Activated B cell treated with CpG ODN at 0.5 μM for 24 hours (primary cell): ENCODE measurements at regions not wholly inside any gene's neighbourhood (a gene's known extent, or its start where the extent isn't known, plus 50 kb on each side); places are given as distances from the start of the nearest gene placed in this dataset.
A peak's percentile ranks its signal among the peaks of the same experiment; 100 is the strongest.

Experiments used
- ATAC-seq: fragments of 200-7000 bp; cut with Tn5 transposase; one replicate; pipeline ENCODE4 v1.10.0; 2021; ENCODE audit warnings: low read depth, mild to moderate bottlenecking, moderate library complexity
- CTCF ChIA-PET: fragments of 350-600 bp; sonication (Branson Sonifier 250); formaldehyde crosslinking; loops from one replicate; lab custom pipeline; 2021; ENCODE audit warnings: antibody characterized with exemption; lab: Charles Lee
- POLR2A ChIA-PET: fragments of 350-600 bp; sonication (Branson Sonifier 250); formaldehyde crosslinking; loops from one replicate; lab custom pipeline; 2021; ENCODE audit warnings: antibody characterized with exemption; lab: Charles Lee
- DNase-seq: peaks from one replicate; pipeline ENCODE4 v3.0.0; 2022
- H3K27ac Mint-ChIP-seq: one replicate; pipeline ENCODE4 v1.8.0; 2020; ENCODE audit warnings: mixed read lengths
- H3K27me3 Mint-ChIP-seq: one replicate; pipeline ENCODE4 v1.8.0; 2021; ENCODE audit warnings: mixed read lengths
- H3K36me3 Mint-ChIP-seq: one replicate; pipeline ENCODE4 v1.8.0; 2021; ENCODE audit warnings: low read depth, mixed read lengths
- H3K4me1 Mint-ChIP-seq: one replicate; pipeline ENCODE4 v1.8.0; 2021; ENCODE audit warnings: mixed read lengths
- H3K4me3 Mint-ChIP-seq: one replicate; pipeline ENCODE4 v1.8.0; 2020; ENCODE audit warnings: mild to moderate bottlenecking, mixed read lengths
- H3K9me3 Mint-ChIP-seq: one replicate; pipeline ENCODE4 v1.8.0; 2020; ENCODE audit warnings: mixed read lengths
- CTCF ChIP-seq: fragments of 200-600 bp; IDR thresholded peaks from one replicate; pipeline ENCODE4 v1.8.0; 2022; ENCODE audit warnings: antibody characterized with exemption, mild to moderate bottlenecking
- intact Hi-C: fragments of 100-400 bp; cut with micrococcal nuclease; formaldehyde crosslinking; loops from one replicate; pipeline ENCODE4 v1.15.1; 2024

GRCh38 chr15:70509731-70510143 is 253.6 kb downstream of the UACA start:
- intact Hi-C loops, result no loop called here
- Mint-ChIP-seq H3K27ac (no peak overlapping the region), H3K36me3 (peaks cover 5% of the 10 kb centered on the region), H3K4me3 (no peak overlapping the region), H3K27me3 (no peaks in the 10 kb centered on the region), H3K9me3 (peaks cover 20% of the 10 kb centered on the region), H3K4me1 (peaks cover 57% of the 10 kb centered on the region)
- POLR2A ChIA-PET, result interaction anchor here (1.0 to 1.1 kb wide), 2 partner anchors 19 to 241 kb away, joined by 3 read pairs; no protein-coding TSS in a partner anchor
- no peak for DNase-seq
- no peak for TF ChIP-seq CTCF
- ATAC-seq, result no peak
- CTCF ChIA-PET, result interaction anchor here (0.8 to 1.4 kb wide), 2 partner anchors 22 to 412 kb away, joined by 3 to 5 read pairs; partner anchors contain the start of gene TLE3

GRCh38 chr15:70509282-70509662 is 254.1 kb downstream of the UACA start:
- H3K9me3 Mint-ChIP-seq, result peaks cover 20% of the 10 kb centered on the region
- no peaks in the 10 kb centered on the region for H3K27me3 Mint-ChIP-seq
- POLR2A ChIA-PET, result interaction anchor here (1.0 to 1.1 kb wide), 2 partner anchors 19 to 241 kb away, joined by 3 read pairs; no protein-coding TSS in a partner anchor
- CTCF ChIA-PET, result interaction anchor here (0.8 to 1.4 kb wide), 3 partner anchors 14 to 412 kb away, joined by 3 to 5 read pairs (median 4); partner anchors contain the start of gene TLE3
- no peak for TF ChIP-seq CTCF
- peaks cover 62% of the 10 kb centered on the region for H3K4me1 Mint-ChIP-seq
- peak overlapping the region; percentile 35 for H3K27ac Mint-ChIP-seq
- H3K4me3 Mint-ChIP-seq, result no peak overlapping the region
- intact Hi-C loops, result no loop called here
- ATAC-seq (no peak), DNase-seq (no peak)
- peaks cover 5% of the 10 kb centered on the region for H3K36me3 Mint-ChIP-seq

- H3K27ac Mint-ChIP-seq, result peak overlapping the region; percentile 35
- no peak for DNase-seq
- no peak for ATAC-seq
- no peak overlapping the region for H3K4me3 Mint-ChIP-seq
- CTCF ChIA-PET, result interaction anchor here (0.8 to 1.4 kb wide), 3 partner anchors 15 to 411 kb away, joined by 3 to 5 read pairs (median 4); partner anchors contain the start of gene TLE3
- TF ChIP-seq CTCF, result no peak
- intact Hi-C loops, result no loop called here
- H3K4me1 Mint-ChIP-seq, result peaks cover 67% of the 10 kb centered on the region
- peaks cover 20% of the 10 kb centered on the region for H3K9me3 Mint-ChIP-seq
- POLR2A ChIA-PET, result interaction anchor here (0.8 to 1.1 kb wide), 3 partner anchors 20 to 409 kb away, joined by 3 to 5 read pairs (median 3); no protein-coding TSS in a partner anchor
- H3K36me3 Mint-ChIP-seq, result peaks cover 5% of the 10 kb centered on the region
- no peaks in the 10 kb centered on the region for H3K27me3 Mint-ChIP-seq
Measured at GRCh38 chr15:70508561-70509281, 254.6 kb downstream of the UACA start.

- TF ChIP-seq CTCF, result no peak
- Mint-ChIP-seq H3K27me3 (no peaks in the 10 kb centered on the region), H3K36me3 (peaks cover 5% of the 10 kb centered on the region), H3K9me3 (peaks cover 20% of the 10 kb centered on the region), H3K4me3 (no peak overlapping the region), H3K4me1 (peaks cover 76% of the 10 kb centered on the region), H3K27ac (no peak overlapping the region)
- intact Hi-C loops, result no loop called here
- ATAC-seq (no peak), DNase-seq (no peak)
- ChIA-PET CTCF (no interaction called here), POLR2A (interaction anchor here (0.7 to 0.8 kb wide), 3 partner anchors 20 to 627 kb away, joined by 3 to 5 read pairs (median 5); no protein-coding TSS in a partner anchor)
Measured at GRCh38 chr15:70507772-70508371, 255.5 kb downstream of the UACA start.
